Stimulated activated CD4-positive, alpha-beta T cell treated with anti-CD3 and anti-CD28 coated beads, Interleukin-12 subunit alpha, Interleukin-12 subunit beta, amount 100 ng/mL, for 4 hours (primary cell): ENCODE measurements at regions not wholly inside any gene's neighbourhood (a gene's known extent, or its start where the extent isn't known, plus 50 kb on each side); places are given as distances from the start of the nearest gene placed in this dataset.
A peak's percentile ranks its signal among the peaks of the same experiment; 100 is the strongest.

Source experiments
- DNase-seq: peaks from one replicate; pipeline ENCODE4 v3.0.0-alpha.2; 2020

DNA sequence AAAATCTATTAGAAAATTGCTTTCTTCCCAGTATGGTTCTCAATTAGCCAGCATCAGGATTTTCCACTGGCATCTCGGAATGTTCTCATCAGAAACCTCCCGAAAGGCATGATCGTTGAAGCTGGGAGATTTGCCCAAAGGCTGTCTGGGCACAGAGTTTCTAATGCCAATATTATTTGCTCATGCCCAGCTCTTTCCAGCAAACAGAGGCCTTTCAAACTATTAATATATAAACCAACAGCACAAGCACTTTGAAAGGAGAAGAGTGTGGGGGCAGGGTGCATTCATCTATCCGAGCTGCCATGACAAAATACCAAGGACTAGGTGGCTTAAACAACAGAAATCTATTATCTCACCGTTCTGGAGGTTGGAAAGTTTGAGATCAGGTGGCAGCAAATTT, 88.3 kb upstream of the MSX1 start:
- no peak for DNase-seq

GRCh38 chr4:4770610-4771009, 88.9 kb upstream of the MSX1 start:
- DNase-seq, result no peak

DNA sequence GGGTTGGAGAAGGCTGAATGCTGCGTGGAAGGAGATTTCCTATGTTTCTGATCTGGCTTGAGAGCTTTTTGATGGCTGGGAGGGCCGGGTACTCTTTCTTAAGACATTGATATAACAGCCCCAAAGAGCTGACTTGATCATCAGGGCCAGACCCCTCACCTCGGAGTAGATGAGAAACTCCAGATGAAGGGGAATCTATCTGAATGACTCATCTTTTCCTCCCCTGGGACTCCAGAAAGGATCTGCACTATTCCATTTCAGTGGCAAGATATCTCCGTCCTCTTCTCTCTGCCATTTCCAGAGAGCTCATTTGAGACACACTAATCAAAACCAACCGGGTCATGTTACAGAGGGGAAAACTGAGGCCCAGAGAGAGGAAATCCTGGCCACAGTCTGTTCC, 92.9 kb upstream of the MSX1 start:
- DNase-seq, result no peak

DNA sequence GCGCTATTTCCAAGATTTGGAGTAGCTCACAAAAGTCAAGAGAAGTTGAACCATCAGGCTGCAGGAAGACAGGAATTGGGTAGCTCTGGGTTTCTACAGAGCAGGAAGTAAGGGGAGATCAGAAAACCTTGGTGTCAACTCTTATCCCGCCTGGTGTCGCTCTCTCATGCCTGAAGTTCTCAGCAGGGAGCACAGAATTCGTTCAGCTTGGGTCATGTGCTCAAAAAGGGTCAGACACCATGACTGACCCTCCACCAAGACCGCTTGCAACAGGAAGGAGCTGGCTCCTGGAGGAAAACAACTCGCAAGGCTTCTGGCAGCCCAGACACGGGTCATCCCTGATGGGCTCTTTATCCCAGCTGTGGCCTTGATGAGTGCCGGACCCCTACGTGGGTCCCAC, 93.7 kb upstream of the MSX1 start:
- no peak for DNase-seq

DNA sequence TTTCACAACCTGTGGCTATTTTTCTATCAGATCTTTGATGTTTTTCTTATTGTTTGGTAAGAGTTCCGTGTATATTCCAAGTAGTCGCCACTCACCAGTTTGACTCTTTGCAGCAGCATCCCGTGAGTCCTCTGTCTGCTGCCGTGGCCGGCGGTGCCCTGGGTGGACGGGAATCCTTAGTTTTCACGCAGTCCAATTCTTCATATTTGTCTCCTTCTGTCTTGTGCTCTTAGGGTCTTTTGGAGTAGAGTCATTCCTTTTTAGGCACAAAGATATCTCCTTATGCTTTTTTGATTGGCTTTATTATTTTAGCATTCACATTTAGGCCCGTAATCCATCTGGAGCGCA, 94.9 kb upstream of the MSX1 start:
- no peak for DNase-seq

GRCh38 chr4:4763822-4764557, 95.5 kb upstream of the MSX1 start:
- no peak for DNase-seq

DNA sequence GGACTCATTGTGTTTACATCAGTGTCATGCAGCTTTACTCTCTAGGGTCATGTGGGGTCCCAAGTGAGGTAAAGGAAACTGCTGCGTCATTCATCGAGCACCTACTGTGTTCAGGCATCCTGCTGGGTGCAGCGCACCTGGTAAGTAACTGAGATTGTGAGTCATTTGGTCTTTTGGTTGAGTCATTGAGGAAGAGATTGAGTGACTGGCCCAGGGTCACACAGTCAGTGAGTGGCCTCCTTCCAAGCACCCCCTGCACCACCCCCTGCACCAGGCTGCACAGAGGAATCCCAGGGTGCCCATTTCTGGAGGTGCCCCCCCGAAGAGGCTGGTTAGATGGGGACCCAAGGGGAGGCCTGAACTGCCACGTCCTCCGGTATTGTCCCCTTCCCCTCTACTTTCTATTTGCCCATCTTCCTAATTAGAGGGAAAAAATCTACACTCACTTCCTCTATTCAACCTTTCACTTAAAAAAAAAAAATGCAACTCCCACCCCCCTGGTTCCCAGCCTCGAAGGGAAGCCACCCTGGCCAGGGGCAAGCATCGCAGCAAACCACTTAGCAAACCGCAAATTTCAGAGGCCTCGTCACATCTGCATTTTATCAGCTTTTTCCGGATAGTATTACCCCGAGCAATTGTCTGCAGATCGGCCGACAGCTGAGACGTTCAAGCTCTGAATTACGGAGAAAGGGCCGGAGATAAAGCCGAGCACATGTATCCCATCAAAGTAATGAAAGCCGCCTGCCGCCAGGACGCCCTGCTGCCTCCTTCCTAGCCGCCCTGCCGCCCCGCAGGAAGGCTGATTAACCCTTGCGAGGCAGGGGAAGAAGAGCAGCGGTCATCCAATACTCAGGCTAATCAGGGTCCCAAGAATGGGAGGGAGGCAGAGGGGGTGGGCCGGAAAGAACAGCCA, 96.3 kb upstream of the MSX1 start:
- peak; percentile 4 for DNase-seq

GRCh38 chr4:4762300-4762699, 97.2 kb upstream of the MSX1 start:
- no peak for DNase-seq

DNA sequence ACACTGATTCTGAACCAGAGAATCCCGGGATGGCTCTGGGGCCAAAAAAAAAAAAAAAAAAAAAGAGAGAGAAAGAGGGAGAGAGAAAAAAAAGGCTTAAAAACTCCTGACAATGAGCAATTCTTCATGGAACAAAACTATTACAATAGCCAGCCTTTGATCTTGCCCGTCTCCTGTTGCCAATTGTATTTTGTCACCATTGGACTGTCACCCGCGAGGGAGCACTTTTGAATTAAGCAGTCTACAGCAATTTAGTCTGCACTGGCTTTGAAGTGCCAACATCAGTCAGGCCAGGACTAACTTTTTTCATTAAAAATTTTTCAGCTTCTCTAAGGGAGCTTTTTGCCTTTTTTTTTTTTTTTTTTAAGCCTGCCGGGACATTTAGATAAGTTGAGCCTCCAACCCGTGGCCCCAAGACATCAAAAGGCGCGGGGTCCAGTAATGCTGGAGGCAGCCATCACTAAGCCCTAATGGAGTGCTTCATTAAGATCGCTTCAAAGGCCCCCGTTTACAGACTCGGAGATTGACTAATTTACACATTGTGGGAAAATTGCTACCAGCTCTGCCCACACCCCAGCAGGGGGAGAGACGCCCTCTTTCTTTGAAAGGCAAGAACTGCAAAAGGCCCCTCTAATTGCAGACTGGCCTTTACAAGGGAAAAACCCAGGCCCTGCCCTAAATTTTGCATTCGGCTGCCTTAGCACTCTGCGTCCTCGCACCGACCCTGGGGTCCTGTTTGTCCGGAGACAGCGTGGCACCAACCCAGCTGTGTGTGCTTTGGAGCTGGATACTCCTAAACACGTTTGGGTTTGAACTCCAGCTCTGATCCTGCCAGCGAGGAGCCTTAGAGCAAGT, 98.1 kb upstream of the MSX1 start:
- no peak for DNase-seq

DNA sequence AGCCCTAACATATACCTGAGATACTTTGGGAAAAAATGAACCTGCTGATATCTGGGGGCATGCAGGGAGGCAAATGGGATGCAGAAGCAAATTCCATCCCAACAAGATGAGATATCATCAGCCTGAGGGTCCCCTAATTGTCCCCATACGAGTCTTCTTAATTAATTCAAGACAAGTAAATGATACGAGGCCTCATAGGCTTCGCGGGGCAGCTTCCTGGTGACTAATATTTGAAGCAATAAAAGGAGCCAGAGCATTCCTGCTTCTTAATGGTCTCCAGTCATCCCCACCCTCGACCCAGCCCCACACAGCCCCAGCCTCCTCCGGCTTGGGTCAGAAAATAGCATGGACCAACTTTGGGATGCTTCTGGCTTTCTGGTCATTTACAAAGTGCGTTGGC, 99.6 kb upstream of the MSX1 start:
- DNase-seq, result no peak

- no peak for DNase-seq
Measured at GRCh38 chr4:4759232-4759631, 100.2 kb upstream of the MSX1 start.

DNA sequence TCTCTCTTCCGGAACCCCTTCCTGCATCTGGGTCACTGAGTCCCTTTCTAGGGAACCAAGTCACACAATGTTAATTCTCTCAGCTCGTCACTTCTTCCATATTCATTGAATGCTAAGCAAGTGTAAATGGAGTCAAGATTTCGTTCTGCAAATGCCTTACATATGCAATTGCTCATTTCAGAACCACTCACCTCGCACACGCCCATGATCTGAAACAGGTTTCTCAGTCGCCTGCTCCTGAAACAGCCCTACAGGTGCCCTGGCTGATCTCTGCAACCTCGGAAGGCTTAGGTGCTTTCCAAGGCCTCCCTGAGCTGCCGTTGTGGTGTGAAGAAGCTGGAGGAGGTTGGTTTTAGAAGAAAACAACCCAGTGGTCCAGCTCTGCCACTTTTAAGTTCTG, 100.8 kb upstream of the MSX1 start:
- no peak for DNase-seq

- DNase-seq, result no peak
Measured at GRCh38 chr4:4755306-4755705, 104.2 kb upstream of the MSX1 start.

GRCh38 chr4:4754641-4755040, 104.8 kb upstream of the MSX1 start:
- no peak for DNase-seq

GRCh38 chr4:4753643-4754042, 105.8 kb upstream of the MSX1 start:
- DNase-seq, result no peak

DNA sequence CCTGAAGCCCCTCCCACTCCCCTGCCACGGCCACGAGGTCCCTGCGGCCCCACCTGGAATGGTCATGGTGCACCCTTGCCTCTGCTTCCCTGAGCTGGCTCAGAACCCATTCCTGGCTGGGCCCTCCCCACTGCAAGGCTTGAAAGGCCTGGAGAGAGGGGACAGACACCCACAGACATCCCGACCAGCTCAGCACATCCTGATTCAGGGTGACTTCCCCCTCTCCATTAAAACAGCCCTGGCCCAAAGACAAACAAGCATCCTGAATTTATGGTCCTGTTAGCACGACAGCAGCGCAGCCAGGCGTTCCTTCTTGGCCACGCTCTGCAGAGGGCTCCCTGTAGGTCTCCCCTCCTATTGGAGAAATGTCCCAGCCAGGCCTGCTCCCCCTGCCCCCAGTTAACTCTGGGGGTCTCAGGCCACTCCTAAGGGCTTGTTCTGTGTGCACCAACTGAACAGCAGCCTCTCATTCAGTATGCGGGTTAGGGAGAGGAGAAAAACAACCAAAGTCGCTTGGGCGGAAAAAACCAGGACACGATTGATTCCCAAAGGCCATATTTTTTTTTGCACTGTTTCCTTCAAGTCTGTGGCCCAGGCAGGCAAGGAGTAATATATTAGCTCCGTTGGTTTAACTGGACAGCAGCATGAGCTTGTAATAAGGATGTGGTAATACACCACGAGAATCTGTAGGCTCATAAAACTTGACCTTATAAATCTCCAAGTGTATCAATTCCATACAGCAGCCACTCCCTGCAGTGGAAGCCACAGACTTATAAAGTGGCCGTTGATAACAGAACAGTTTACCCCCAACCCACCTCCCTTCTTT, 106.7 kb upstream of the MSX1 start:
- DNase-seq, result no peak

- DNase-seq, result no peak
Measured at GRCh38 chr4:4752025-4752424, 107.4 kb upstream of the MSX1 start.

DNA sequence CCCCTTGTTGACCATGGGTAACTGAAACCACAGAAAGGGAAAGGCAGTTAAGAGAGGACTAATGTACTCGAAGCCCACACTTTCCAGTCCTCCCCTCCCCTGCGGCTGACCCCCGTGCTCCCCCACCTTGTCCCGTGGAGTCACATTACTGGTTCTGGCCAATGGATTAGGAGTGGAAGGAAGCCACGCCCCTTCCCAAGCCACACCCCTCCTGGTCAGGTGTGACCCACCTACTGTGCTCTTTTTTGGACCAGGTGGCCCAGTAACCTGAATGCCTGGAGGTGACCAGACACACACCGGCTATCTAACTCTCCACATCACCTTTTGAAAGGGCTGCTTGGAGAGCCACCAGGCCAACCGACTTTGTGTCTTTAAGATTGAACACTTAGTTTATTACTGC, 109.3 kb upstream of the MSX1 start:
- no peak for DNase-seq

GRCh38 chr4:4749137-4749536, 110.3 kb upstream of the MSX1 start:
- no peak for DNase-seq

DNA sequence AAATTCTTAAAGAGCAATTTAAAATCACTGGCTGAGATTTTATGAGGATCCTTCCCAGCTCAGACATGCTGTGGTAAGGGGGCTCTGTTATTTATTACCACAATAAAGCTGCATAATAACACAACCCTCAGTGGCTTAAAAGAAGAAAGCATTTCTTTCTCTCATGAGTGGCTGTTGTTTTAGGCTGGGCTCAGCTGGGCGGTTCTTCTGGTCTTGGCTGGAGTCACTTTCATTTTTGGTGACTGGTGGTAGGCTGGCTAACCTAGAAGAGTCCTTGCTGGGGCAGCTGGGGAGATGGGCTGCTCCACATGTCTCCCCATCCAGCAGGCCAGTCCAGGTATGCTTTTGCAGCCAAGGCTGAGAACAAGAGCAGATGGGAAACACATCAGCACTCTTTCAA, 113.0 kb upstream of the MSX1 start:
- DNase-seq, result no peak

DNA sequence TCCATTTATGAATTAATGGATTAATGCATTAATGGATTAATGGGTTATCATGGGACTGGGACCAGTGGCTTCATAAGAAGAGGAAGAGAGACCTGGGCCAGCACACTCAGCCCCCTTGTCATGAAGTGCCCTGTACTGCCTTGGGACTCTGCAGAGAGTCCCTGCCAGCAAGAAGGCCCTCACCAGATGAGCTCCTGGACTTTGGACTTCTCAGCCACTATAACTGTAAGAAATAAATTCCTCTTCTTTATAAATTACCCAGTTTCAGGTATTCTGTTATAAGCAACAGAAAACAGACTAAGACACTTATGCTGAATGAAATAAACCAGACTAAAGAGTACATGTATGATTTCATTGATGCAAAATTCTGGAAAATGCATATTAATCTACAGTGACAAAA, 119.4 kb upstream of the MSX1 start:
- no peak for DNase-seq

DNA sequence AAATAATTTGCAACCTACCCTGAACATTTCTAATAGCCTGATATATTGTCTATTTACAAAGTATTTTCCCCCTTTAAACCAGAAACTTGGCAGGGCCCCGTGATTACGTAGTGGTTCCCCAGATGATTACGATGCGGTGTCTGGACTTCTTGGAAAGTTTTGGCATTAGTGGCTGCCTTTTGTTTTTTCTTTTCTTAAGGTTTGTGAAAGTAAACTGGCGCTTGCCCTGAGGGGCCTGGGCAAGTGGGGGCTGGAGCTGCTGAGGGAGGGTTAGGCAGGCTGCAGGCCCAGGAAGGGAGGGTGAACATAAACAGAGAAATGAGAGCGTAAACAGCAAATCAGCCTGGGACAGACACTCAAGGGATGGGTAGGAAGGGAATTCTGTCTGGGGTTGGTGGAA, 123.6 kb upstream of the MSX1 start:
- DNase-seq, result no peak
